Uterus (tissue), 3 donors: ENCODE measurements at regions not wholly inside any gene's neighbourhood (a gene's known extent, or its start where the extent isn't known, plus 50 kb on each side); places are given as distances from the start of the nearest gene placed in this dataset.

Experiments
- DNase-seq, 2 donors: peaks; one replicate each; pipeline ENCODE4 v3.0.0-alpha.2; 2019 to 2020
- H3K27ac ChIP-seq, 2 donors: fragments of 200-600 bp; sonication (generic); 1 replicate in 1 of 2; 2 replicates in 1 of 2; pipeline ENCODE4 v1.5.1; 2016 to 2018
- H3K27me3 ChIP-seq, 2 donors: fragments of 200-600 bp; sonication (generic); one replicate each; pipeline ENCODE4 v1.5.1; 2018 to 2019; ENCODE audit warnings: control low read depth in 1 of 2
- H3K36me3 ChIP-seq, 2 donors: fragments of 200-600 bp; sonication (generic); one replicate each; pipeline ENCODE4 v1.5.1; 2019; ENCODE audit warnings: control low read depth in 1 of 2
- H3K4me1 ChIP-seq, 2 donors: fragments of 200-600 bp; sonication (generic); one replicate each; pipeline ENCODE4 v1.5.1; 2018 to 2019; ENCODE audit warnings: control low read depth in 1 of 2
- H3K4me3 ChIP-seq, 2 donors: fragments of 200-600 bp; sonication (generic); 1 replicate in 1 of 2; 2 replicates in 1 of 2; pipeline ENCODE4 v1.5.1; 2018 to 2019; ENCODE audit warnings: mild to moderate bottlenecking in 1 of 2
- H3K9me3 ChIP-seq, 2 donors: fragments of 200-600 bp; sonication (generic); one replicate each; pipeline ENCODE4 v1.5.1; 2019; ENCODE audit warnings: control low read depth in 1 of 2
- POLR2A ChIP-seq, 2 donors: fragments of 450-650 bp; IDR thresholded peaks; one replicate each; pipeline ENCODE4 v1.6.1; 2016; ENCODE audit warnings: antibody characterized with exemption in 2 of 2, mild to moderate bottlenecking in 1 of 2, moderate library complexity in 1 of 2
- intact Hi-C: fragments of 100-400 bp; cut with DNase I; formaldehyde crosslinking; loops from one replicate; pipeline ENCODE4 v1.15.1; 2023; ENCODE audit warnings: low total_unique reads
- TF ChIP-seq, protein P1 (sequence below), 4 experiments: fragments of 200-600 bp in 2 of 4; fragments of 450-650 bp in 2 of 4; sonication (generic) in 2 of 4; IDR thresholded peaks; one replicate each; pipeline ENCODE4 v1.5.1; 2016 to 2019; ENCODE audit warnings: antibody characterized with exemption in 4 of 4, mild to moderate bottlenecking in 2 of 4, moderate library complexity in 1 of 4
- donor health status: DM: yes; HTN: yes; CAD: no.

DNA sequence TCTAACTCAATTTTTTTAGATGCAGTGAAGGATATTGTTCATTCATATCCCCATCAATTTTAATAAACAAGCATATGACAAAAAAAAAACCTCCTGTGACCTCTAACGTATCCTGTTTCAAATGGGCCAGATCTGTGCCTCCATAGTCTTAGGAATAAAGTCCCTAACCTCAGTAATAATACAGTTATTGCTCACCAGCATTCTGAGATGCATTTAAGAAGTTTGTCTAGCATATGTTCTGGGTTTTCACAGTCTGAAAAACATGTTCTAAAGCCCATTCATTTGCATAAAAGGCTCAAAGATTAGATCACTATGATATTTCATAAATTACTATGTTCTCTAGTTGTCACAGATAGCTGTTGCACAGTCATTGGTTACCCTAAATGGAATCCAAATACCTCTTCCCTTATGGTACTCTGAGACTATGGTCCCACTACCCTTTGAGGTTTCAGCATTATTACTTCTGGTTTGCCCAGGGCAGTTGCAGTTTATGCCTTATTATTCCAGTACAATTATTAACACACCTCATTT lies 190.1 kb downstream of the ZIC4 start:
- Histone ChIP-seq H3K4me1 (no peaks in the 10 kb centered on the region), H3K36me3 (no peaks in the 10 kb centered on the region), H3K9me3 (peaks cover 0 to 3% of the 10 kb centered on the region in 2 donors), H3K27ac (no peak overlapping the region), H3K4me3 (no peak overlapping the region), H3K27me3 (no peaks in the 10 kb centered on the region)
- no peak for DNase-seq
- TF ChIP-seq, protein P1, sequence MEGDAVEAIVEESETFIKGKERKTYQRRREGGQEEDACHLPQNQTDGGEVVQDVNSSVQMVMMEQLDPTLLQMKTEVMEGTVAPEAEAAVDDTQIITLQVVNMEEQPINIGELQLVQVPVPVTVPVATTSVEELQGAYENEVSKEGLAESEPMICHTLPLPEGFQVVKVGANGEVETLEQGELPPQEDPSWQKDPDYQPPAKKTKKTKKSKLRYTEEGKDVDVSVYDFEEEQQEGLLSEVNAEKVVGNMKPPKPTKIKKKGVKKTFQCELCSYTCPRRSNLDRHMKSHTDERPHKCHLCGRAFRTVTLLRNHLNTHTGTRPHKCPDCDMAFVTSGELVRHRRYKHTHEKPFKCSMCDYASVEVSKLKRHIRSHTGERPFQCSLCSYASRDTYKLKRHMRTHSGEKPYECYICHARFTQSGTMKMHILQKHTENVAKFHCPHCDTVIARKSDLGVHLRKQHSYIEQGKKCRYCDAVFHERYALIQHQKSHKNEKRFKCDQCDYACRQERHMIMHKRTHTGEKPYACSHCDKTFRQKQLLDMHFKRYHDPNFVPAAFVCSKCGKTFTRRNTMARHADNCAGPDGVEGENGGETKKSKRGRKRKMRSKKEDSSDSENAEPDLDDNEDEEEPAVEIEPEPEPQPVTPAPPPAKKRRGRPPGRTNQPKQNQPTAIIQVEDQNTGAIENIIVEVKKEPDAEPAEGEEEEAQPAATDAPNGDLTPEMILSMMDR (IDR thresholded peaks at IDR 0.05) = no peak
- TF ChIP-seq POLR2A (IDR thresholded peaks at IDR 0.05) = no peak
- intact Hi-C loops = no loop called here

DNA sequence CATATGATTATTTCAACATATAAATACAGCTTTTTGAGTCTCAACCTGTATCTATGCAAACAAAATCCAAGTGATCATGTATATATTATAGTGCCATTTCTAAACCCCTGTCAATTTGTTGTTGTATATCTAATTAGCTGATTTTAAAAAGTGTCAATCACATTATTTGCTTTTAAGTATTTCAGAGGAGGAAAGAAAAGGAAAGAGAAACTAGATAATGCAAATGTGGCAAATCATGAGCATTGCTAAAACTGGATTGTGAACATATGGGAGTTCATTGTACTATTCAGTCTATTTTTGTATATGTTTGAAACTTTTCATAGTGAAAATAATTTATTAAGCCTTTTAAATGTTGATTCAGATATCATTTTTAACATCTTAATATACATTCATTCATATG lies 190.7 kb downstream of the ZIC4 start:
- peaks cover 0 to 3% of the 10 kb centered on the region in 2 donors for H3K9me3 ChIP-seq
- intact Hi-C loops = no loop called here
- no peaks in the 10 kb centered on the region for H3K36me3 ChIP-seq
- H3K4me1 ChIP-seq = no peaks in the 10 kb centered on the region
- TF ChIP-seq POLR2A (IDR thresholded peaks at IDR 0.05) = no peak
- TF ChIP-seq, protein P1 (IDR thresholded peaks at IDR 0.05) = no peak
- H3K27ac ChIP-seq = no peak overlapping the region
- DNase-seq = no peak
- no peaks in the 10 kb centered on the region for H3K27me3 ChIP-seq
- H3K4me3 ChIP-seq = no peak overlapping the region

DNA sequence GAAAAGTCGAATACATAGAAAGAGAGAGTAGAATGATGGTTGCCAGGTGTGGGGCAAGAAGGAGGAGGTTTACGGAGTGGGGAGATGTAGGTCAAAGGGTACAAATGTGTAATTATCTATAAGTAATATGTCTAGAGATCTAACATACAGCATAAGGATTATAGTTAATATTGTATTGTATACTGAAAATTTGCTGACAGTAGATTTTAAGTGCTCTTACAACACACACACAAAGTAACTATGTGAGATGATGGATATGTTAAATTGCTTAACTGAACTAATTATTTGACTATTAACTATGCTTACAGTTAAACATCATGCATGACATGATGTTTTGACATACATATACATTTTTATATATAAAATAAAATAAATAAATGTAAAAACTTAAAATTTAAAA lies 192.7 kb downstream of the ZIC4 start:
- Histone ChIP-seq H3K4me3 (no peak overlapping the region), H3K27me3 (no peaks in the 10 kb centered on the region), H3K36me3 (no peaks in the 10 kb centered on the region), H3K9me3 (no peaks in the 10 kb centered on the region), H3K4me1 (no peaks in the 10 kb centered on the region), H3K27ac (no peak overlapping the region)
- DNase-seq = no peak
- TF ChIP-seq, protein P1 (IDR thresholded peaks at IDR 0.05) = no peak
- no peak for TF ChIP-seq POLR2A (IDR thresholded peaks at IDR 0.05)
- intact Hi-C loops = no loop called here

DNA sequence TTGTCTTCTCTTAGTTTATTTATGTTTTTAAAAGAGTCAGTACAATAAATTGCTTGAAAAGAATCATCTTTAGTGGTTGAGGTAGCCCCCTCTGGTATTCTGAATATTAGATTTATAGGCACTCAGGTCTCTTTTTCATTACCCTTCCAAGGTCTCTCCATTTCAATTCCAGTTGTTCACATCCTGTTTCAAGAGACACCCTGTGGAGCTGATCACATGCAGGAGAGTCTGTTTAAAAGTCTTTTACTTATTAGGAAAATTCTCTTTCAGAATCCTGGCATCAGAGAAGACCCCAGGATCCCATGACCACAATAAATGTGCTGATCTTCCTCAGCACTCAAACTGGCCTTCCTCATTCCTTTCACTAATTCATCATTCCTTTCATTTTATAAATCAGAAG lies 195.7 kb downstream of the ZIC4 start:
- H3K27me3 ChIP-seq = no peaks in the 10 kb centered on the region
- no peaks in the 10 kb centered on the region for H3K36me3 ChIP-seq
- no peak for TF ChIP-seq POLR2A (IDR thresholded peaks at IDR 0.05)
- TF ChIP-seq, protein P1 (IDR thresholded peaks at IDR 0.05) = no peak
- H3K9me3 ChIP-seq = no peaks in the 10 kb centered on the region
- intact Hi-C loops = no loop called here
- no peaks in the 10 kb centered on the region for H3K4me1 ChIP-seq
- H3K4me3 ChIP-seq = no peak overlapping the region
- no peak for DNase-seq
- H3K27ac ChIP-seq = no peak overlapping the region

DNA sequence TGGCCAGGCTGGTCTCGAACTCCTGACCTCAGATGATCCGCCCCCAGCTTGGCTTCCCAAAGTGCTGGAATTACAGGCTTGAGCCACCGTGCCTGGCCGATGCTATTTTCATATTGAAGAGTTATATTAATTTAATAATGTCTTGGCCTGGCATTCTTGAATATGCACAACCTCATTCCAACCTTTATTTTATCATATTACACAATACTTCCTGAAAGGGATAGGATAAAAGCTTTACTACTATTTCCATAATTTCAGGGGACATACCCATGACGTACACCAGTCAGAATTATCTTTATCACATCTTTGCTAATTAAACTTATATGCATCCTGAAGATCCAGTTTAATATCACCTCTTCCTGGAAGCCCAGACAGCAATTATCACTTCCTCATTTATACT lies 205.3 kb downstream of the ZIC4 start:
- Histone ChIP-seq H3K4me3 (no peak overlapping the region), H3K27me3 (no peaks in the 10 kb centered on the region), H3K27ac (no peak overlapping the region), H3K4me1 (no peaks in the 10 kb centered on the region), H3K9me3 (no peaks in the 10 kb centered on the region), H3K36me3 (no peaks in the 10 kb centered on the region)
- intact Hi-C loops = no loop called here
- DNase-seq = no peak
- TF ChIP-seq, protein P1 (IDR thresholded peaks at IDR 0.05) = no peak
- TF ChIP-seq POLR2A (IDR thresholded peaks at IDR 0.05) = no peak
